ENCODE measurements at regions not wholly inside any gene's neighbourhood (a gene's known extent, or its start where the extent isn't known, plus 50 kb on each side); places are given as distances from the start of the nearest gene placed in this dataset.
"Not testable (repeated sequence)": the region's sequence is repeated elsewhere in the genome, so short reads cannot be mapped to it uniquely, and the experiment has no call there.

- no peak overlapping the region for H3K27ac ChIP-seq
- no peaks in the 10 kb centered on the region for H3K36me3 ChIP-seq
- no peak overlapping the region for H3K4me3 ChIP-seq
- TF ChIP-seq CTCF (IDR thresholded peaks at IDR 0.05; ENCODE audit: low read depth, low read length): no peak
- no peak for DNase-seq (ENCODE audit: low read depth in 1 of 2, low spot score in 1 of 2)
- H3K27me3 ChIP-seq: no peaks in the 10 kb centered on the region
- no peaks in the 10 kb centered on the region for H3K9me3 ChIP-seq (ENCODE audit: low read depth)
- H3K4me1 ChIP-seq (ENCODE audit: low read depth): no peaks in the 10 kb centered on the region
Measured at GRCh38 chr14:87257421-87257820, 735.6 kb downstream of the GALC start.

GRCh38 chr14:87255058-87255457, 737.9 kb downstream of the GALC start:
- no peaks in the 10 kb centered on the region for H3K4me1 ChIP-seq (ENCODE audit: low read depth)
- no peaks in the 10 kb centered on the region for H3K27me3 ChIP-seq
- no peak overlapping the region for H3K27ac ChIP-seq
- H3K9me3 ChIP-seq (ENCODE audit: low read depth): no peaks in the 10 kb centered on the region
- DNase-seq (ENCODE audit: low read depth in 1 of 2, low spot score in 1 of 2): no peak
- TF ChIP-seq CTCF (IDR thresholded peaks at IDR 0.05; ENCODE audit: low read depth, low read length): no peak
- H3K36me3 ChIP-seq: no peaks in the 10 kb centered on the region
- H3K4me3 ChIP-seq: no peak overlapping the region

GRCh38 chr14:87254331-87254874, 738.6 kb downstream of the GALC start:
- Histone ChIP-seq H3K4me1 (ENCODE audit: low read depth) (no peaks in the 10 kb centered on the region), H3K9me3 (ENCODE audit: low read depth) (no peaks in the 10 kb centered on the region), H3K36me3 (no peaks in the 10 kb centered on the region), H3K27me3 (no peaks in the 10 kb centered on the region), H3K4me3 (no peak overlapping the region), H3K27ac (no peak overlapping the region)
- TF ChIP-seq CTCF (IDR thresholded peaks at IDR 0.05; ENCODE audit: low read depth, low read length): no peak
- DNase-seq (ENCODE audit: low read depth in 1 of 2, low spot score in 1 of 2): no peak

GRCh38 chr14:87253791-87254190, 739.2 kb downstream of the GALC start:
- not testable (repeated sequence) for H3K36me3 ChIP-seq; H3K27ac ChIP-seq; H3K27me3 ChIP-seq; H3K4me1 ChIP-seq (ENCODE audit: low read depth); H3K4me3 ChIP-seq; H3K9me3 ChIP-seq (ENCODE audit: low read depth); DNase-seq (ENCODE audit: low read depth in 1 of 2, low spot score in 1 of 2)

GRCh38 chr14:87252103-87252502, 740.9 kb downstream of the GALC start:
- no peaks in the 10 kb centered on the region for H3K4me1 ChIP-seq (ENCODE audit: low read depth)
- DNase-seq (ENCODE audit: low read depth in 1 of 2, low spot score in 1 of 2): no peak
- no peaks in the 10 kb centered on the region for H3K9me3 ChIP-seq (ENCODE audit: low read depth)
- H3K27me3 ChIP-seq: no peaks in the 10 kb centered on the region
- TF ChIP-seq CTCF (IDR thresholded peaks at IDR 0.05; ENCODE audit: low read depth, low read length): no peak
- no peaks in the 10 kb centered on the region for H3K36me3 ChIP-seq
- H3K27ac ChIP-seq: no peak overlapping the region
- H3K4me3 ChIP-seq: no peak overlapping the region

GRCh38 chr14:87251011-87251410, 742.0 kb downstream of the GALC start:
- Histone ChIP-seq H3K9me3 (ENCODE audit: low read depth) (no peaks in the 10 kb centered on the region), H3K36me3 (no peaks in the 10 kb centered on the region)
- TF ChIP-seq CTCF (IDR thresholded peaks at IDR 0.05; ENCODE audit: low read depth, low read length): no peak

More at GRCh38 chr14:87251011-87251410, 742.0 kb downstream of the GALC start:
- H3K4me3 ChIP-seq: no peak overlapping the region
- H3K27ac ChIP-seq: no peak overlapping the region
- H3K27me3 ChIP-seq: no peaks in the 10 kb centered on the region
- DNase-seq (ENCODE audit: low read depth in 1 of 2, low spot score in 1 of 2): no peak
- no peaks in the 10 kb centered on the region for H3K4me1 ChIP-seq (ENCODE audit: low read depth)
